ENCODE measurements at regions not wholly inside any gene's neighbourhood (a gene's known extent, or its start where the extent isn't known, plus 50 kb on each side); places are given as distances from the start of the nearest gene placed in this dataset.

DNA sequence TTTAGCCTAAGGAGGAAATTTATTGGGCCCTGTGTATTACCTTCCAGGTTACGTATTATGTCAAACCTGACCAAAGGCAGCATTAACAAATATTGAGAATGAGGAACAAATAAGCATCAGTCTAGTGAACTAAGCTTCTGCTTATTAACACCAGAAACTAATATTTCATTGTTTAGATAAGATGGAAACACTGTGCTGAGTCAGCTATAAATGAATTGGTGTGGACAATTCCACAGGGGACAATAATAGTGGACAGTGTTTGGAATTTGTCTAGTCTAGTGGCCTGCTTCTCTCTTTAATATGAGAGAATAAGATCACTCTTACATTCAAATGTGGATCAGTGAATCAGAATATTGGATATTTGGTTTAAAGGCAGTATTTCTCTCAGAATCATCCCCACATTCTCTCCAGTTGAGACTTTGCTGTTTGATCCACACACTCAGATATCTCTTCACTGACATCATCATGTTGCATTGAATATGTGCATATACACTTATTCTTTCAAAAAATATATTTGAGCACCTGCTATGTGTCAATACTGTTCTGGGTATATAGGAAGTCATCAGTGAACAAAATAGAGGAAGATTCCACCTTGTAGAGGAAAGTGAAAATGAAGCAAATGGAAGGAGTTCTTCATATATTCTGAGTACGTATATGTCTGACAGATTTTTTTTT lies 136.3 kb downstream of the DIO2 start:
- TF ChIP-seq, protein P1, sequence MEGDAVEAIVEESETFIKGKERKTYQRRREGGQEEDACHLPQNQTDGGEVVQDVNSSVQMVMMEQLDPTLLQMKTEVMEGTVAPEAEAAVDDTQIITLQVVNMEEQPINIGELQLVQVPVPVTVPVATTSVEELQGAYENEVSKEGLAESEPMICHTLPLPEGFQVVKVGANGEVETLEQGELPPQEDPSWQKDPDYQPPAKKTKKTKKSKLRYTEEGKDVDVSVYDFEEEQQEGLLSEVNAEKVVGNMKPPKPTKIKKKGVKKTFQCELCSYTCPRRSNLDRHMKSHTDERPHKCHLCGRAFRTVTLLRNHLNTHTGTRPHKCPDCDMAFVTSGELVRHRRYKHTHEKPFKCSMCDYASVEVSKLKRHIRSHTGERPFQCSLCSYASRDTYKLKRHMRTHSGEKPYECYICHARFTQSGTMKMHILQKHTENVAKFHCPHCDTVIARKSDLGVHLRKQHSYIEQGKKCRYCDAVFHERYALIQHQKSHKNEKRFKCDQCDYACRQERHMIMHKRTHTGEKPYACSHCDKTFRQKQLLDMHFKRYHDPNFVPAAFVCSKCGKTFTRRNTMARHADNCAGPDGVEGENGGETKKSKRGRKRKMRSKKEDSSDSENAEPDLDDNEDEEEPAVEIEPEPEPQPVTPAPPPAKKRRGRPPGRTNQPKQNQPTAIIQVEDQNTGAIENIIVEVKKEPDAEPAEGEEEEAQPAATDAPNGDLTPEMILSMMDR (IDR thresholded peaks at IDR 0.05; ENCODE audit: low read length): no peak
- no peak for TF ChIP-seq EZH2 (IDR thresholded peaks at IDR 0.05; ENCODE audit: borderline replicate concordance, low read length)
